Stimulated activated CD8-positive, alpha-beta memory T cell treated with anti-CD3 and anti-CD28 coated beads, Interleukin-12 subunit alpha, Interleukin-12 subunit beta, amount 100 ng/mL, for 24 hours (primary cell): ENCODE measurements at regions not wholly inside any gene's neighbourhood (a gene's known extent, or its start where the extent isn't known, plus 50 kb on each side); places are given as distances from the start of the nearest gene placed in this dataset.

Experiments used
- DNase-seq: peaks from one replicate; pipeline ENCODE4 v3.0.0-alpha.2; 2020; ENCODE audit errors: extremely low read depth

- no peak for DNase-seq
Measured at GRCh38 chr5:133830911-133831310, 137.5 kb downstream of the C5orf15 start.

- no peak for DNase-seq
Measured at GRCh38 chr5:133830281-133830680, 138.1 kb downstream of the C5orf15 start.

DNA sequence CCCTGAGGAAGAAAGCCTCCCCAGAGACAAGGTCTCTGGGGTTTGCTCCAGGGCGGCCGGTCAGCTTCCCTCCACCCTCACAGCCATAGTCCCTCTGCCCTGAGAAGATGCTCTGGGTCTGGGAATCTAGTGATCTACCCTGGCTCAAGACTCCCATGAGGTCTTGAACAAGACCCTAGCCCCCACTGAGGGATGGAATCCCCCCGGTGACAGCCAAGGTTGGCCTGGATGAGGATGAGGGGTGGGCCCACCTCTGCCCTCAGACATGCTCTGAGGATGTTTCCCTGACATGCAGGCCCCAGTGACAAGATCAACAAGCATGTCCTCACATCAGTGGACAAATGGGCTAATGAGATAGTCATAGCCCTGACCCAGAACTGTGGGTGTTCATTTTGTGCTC is 138.6 kb downstream of the C5orf15 start:
- DNase-seq = no peak

GRCh38 chr5:133828722-133829121 is 139.7 kb downstream of the C5orf15 start:
- DNase-seq = no peak

DNA sequence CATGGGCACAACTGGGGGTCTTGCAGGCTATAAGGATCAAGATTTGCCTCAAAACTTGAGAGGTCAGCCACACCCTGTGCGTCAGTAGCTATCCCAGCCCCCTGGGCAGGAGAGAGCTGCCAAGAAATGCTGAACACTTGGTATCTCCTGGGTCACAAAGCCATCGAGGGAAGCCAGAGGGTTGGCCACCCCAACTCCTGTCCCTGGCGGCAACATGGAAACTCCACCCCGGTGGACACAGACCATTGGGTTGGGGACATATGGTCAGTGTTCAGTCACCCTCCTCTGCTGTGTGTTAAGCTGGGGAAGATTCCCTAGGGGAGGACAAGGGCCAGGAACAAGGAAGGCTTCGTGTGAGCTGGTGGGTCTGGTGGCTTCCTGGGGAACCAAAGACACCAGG is 140.6 kb downstream of the C5orf15 start:
- no peak for DNase-seq

DNA sequence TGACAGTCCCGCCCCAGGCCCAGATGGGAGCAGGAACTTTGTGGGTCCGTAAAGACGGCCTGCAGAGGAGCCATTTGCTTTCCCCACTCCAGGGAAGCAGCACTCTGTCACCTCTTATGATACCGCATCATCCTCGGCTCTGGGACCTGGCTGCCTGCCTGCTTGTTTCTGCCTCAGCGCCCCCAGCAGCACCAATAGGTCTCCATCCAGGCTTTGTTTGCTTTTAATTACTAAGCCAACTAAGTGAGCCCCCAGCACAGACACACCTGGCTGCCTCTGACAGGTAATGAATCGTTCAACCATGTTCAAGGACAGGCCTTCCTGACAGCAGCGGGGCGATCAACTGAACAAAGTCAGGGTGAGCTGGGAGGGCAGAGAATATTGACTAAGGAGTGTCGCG is 141.4 kb downstream of the C5orf15 start:
- DNase-seq = no peak

DNA sequence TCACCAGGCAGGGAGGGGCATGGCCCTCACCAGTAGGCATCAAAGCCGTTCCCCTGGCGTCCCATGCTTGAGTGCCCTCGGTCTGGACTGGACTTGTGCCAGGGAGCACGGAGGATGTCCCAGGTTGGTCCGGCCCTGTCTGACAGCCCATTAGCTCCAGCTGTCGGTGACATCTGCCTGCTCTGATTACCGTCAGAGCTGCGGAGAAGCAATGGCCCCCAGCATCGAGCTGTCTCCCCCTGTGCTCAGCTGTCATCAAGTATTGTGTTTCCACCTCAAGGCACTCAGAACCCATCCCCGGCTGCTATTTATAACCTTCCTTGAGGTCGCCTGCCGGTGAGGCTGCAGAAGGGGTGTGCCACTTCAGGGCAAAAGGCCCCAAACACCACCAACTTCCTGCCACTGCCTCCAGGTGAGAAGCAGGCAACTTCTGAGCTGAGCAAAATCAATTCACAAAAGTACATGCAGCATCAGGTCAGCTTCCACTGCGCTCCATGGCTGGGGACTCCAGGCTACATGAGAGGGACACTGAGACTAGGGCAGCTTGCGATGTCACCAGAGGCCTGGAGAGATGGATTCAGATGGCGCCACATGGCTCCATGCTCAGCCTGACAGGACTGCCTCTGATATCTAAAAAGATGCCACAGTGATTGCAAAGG is 142.7 kb downstream of the C5orf15 start:
- no peak for DNase-seq

DNA sequence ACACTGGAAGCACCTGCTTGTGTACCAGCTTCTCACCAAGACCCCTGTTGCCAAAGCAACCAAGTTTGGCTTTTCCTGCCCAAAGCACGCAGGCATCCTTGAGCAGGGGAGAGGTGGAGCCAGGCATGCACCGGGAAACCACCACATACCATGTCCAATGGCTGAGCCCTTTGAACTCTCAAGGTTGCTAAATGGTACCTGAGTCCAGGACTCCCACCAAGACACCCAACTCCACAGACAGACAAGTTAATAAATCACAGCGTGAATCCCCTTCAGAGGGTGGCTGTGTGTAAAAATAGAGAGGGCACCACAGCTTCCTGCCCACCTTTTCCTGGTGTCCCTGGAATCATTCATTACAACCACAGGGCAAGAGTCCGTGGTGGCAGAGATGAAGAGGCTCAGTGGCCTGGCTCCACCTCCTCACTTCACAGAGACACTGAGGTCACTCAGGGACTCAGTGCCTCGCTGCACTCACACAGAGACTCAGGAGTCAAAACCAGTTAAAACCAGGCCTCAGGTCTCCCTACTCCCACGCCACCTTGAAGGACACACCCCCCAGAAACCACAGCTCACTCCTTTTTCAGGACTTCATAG is 143.7 kb downstream of the C5orf15 start:
- no peak for DNase-seq

DNA sequence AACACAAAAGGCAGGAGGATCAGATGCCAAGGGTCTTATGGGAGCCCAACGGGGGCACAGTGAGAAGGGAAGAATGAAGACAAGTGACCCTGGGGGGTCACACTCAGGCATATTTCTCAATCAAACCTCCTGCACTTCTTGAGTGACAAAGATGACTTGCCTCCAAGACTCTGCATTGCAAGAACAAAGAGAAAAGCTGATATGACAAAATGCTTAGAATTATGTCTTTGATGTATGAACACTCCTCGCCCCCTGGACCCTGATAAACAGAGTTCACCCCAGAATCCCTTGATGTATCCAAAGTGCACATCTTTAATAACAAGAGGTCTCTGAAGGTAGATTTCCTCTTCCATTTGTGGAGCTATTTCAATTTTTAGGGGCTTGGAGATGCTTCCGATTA is 146.5 kb downstream of the C5orf15 start:
- DNase-seq = no peak

DNA sequence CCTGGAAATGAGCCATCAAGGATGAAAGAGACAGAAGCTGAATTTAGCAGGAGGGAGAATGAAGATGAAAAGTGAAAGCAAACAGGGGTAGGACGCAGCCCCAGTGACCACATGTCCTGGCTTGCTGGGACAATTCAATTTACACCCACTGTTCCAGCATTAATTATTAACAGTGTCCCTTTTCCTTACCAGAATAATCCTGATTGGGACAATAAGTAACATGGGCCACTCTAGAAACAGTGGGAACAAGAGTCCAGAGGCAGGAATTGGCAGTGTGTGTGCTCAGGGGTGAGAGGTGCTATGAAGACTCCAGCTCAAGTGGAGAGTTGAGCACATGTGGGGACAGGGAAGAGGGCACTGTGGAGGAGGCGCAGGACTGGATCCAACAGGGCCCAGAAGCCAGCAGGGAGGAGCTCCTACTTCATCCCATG is 147.1 kb downstream of the C5orf15 start:
- no peak for DNase-seq

DNA sequence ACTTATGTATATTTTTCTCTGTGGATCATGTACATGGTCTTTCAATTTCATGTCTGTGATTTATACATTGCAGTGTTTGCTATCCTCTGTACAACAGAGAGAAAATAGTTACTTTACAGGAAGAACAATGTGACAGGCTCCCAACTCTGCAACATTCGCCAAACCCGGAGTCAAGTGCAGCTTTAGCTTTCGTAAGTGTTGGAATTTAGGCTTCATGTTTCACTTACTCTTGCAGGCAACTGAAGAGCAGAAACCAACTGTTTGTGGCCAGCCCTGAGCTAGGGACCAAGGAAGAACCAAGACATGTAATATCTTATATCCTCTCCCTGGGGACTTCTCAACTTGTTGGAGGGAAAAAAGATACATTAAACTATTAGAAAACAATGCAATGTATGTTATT is 147.9 kb downstream of the C5orf15 start:
- DNase-seq = no peak

GRCh38 chr5:133819977-133820471 is 148.4 kb downstream of the C5orf15 start:
- no peak for DNase-seq

- DNase-seq = no peak
Measured at GRCh38 chr5:133818869-133819600, 149.4 kb downstream of the C5orf15 start.

DNA sequence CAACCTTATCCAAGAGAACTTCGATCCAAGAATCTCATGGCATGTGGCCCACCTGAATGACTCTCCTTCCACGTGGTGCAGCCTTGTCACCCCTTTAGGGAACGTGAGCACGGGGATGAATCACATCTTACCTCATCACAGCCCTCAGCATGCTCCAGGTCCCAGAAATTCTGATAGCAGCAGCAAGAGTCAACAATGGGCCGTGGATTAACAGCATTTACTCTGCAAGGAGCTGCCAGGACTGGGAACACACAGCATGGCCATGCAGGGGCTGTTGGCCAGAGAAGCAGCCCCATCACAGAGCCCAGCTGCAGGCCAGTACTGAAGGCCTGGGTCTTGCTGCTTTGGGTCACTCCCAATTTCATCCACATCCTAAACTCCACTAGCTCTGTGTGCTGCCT is 150.4 kb downstream of the C5orf15 start:
- no peak for DNase-seq

DNA sequence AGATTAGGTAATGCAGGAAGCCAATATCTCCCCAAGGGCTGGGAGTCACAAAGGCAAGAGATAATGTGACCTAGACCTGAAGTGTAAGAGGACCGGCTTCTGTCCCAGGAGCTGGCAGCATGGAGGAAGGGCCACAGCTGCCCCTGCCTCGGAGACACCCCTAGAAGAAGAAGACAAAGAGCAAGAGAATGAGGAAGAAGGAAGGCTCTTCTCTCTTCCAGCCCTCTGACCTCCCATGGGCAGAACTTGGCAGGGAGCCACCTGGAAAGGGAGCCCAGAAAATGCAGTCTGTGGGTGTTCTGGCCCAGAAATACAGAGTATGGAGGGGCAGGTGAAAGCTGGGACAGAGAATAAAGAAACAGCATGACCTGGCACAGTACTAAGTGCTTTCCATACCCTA is 151.0 kb downstream of the C5orf15 start:
- DNase-seq = no peak

DNA sequence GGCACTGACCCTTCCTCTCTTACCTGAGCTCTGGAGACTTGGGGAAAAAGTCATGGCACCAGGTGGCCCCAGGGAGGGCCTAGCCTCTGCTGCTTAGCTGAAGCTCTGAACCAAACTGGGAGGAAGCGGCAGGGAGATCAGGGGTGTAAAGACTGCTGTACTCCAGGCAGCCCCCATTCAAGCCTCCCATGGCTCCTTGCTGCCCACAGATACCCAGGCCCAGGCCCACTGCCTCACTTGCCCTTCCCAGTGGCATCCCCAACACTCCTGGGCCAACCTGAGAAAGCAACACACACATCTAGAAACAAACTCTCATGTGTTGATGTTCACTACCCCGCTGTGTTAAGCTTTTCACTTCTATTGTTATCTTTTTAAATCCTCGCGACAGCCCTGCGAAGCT is 151.6 kb downstream of the C5orf15 start:
- DNase-seq = no peak

- no peak for DNase-seq
Measured at GRCh38 chr5:133814152-133814551, 154.3 kb downstream of the C5orf15 start.

GRCh38 chr5:133811168-133811567 is 157.3 kb downstream of the C5orf15 start:
- DNase-seq = no peak

DNA sequence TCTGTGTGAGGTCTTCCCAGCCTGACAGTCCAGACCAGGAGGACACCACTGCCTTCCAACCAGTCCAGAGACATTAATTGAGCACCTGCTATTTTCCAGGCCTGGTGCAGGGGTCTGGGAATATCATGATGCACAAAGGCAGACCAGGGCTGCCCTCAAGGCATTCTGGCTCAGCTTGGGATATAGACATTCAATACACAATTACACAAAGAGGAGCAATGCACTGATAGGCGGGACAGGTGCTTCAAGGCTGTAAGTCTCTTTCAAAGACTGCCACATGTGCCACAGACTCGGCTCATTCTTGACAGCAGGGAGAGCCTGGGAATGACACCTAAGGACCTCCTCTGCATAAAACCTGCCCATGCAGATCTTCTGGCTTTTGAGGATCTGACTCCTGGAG is 158.6 kb downstream of the C5orf15 start:
- no peak for DNase-seq

GRCh38 chr5:133807348-133807747 is 161.1 kb downstream of the C5orf15 start:
- no peak for DNase-seq

- DNase-seq = no peak
Measured at GRCh38 chr5:133806847-133807246, 161.6 kb downstream of the C5orf15 start.

- no peak for DNase-seq
Measured at GRCh38 chr5:133801955-133802751, 166.3 kb downstream of the C5orf15 start.
